Psoas muscle (tissue), 7 donors: ENCODE measurements at regions not wholly inside any gene's neighbourhood (a gene's known extent, or its start where the extent isn't known, plus 50 kb on each side); places are given as distances from the start of the nearest gene placed in this dataset.

ENCODE experiments used
- ATAC-seq, 4 donors: fragments of 200-7000 bp; cut with Tn5 transposase; one replicate each; pipeline ENCODE4 v1.9.1; 2020; ENCODE audit warnings: moderate library complexity in 3 of 4, mild to moderate bottlenecking in 2 of 4
- DNase-seq, 2 donors: peaks; one replicate each; pipeline ENCODE4 v3.0.0-alpha.2; 2020
- H3K27ac ChIP-seq: fragments of 200-600 bp; one replicate; pipeline ENCODE4 v1.8.0; 2022
- H3K27me3 ChIP-seq, 3 donors: fragments of 200-600 bp in 1 of 3; one replicate each; pipeline versions ENCODE4 v1.6.1 to v1.8.0; 2013 to 2022; ENCODE audit warnings: low read length in 2 of 3, mild to moderate bottlenecking in 2 of 3, moderate library complexity in 1 of 3; ENCODE audit not compliant: insufficient read depth in 3 of 3
- H3K36me3 ChIP-seq, 2 donors: fragments of 200-600 bp in 1 of 2; one replicate each; pipeline versions ENCODE4 v1.6.1 to v1.8.0; 2013 to 2022; ENCODE audit warnings: low read depth in 1 of 2, mild to moderate bottlenecking in 1 of 2, moderate library complexity in 1 of 2; ENCODE audit not compliant: insufficient read depth in 1 of 2
- H3K4me1 ChIP-seq: fragments of 200-600 bp; one replicate; pipeline ENCODE4 v1.8.0; 2022
- H3K4me3 ChIP-seq: fragments of 200-600 bp; one replicate; pipeline ENCODE4 v1.8.0; 2022; ENCODE audit warnings: mild to moderate bottlenecking
- H3K9me3 ChIP-seq: fragments of 200-600 bp; one replicate; pipeline ENCODE4 v1.8.0; 2022
- CTCF ChIP-seq: fragments of 200-600 bp; IDR thresholded peaks from one replicate; pipeline ENCODE4 v1.8.0; 2022; ENCODE audit warnings: antibody characterized with exemption
- WGBS, 3 donors: extraction: QIAGEN DNeasy Blood & Tissue Kit; methylation state at CpG; one replicate each; pipeline versions ENCODE4 v1.1.6 to v1.1.7; 2013; 5-methylcytosine and 5-hydroxymethylcytosine counted together
- intact Hi-C, 2 donors: fragments of 100-400 bp; cut with DNase I; formaldehyde crosslinking; loops; one replicate each; pipeline versions ENCODE4 v1.11.0 to v1.14.2; 2022
- donor health status: healthy with polysubstance abuse.
- donor health status: DM: no; HTN: no; CAD: no; lungs with moderate emphysema.
- donor health status: Bipolar disorder and iron deficiency.
- donor health status: healthy.
- donor health status: DM: yes; HTN: yes; CAD: no.
- donor health status: DM: no; HTN: no; CAD: no.
- donor health status: DM: yes; HTN: yes; CAD: no.

DNA sequence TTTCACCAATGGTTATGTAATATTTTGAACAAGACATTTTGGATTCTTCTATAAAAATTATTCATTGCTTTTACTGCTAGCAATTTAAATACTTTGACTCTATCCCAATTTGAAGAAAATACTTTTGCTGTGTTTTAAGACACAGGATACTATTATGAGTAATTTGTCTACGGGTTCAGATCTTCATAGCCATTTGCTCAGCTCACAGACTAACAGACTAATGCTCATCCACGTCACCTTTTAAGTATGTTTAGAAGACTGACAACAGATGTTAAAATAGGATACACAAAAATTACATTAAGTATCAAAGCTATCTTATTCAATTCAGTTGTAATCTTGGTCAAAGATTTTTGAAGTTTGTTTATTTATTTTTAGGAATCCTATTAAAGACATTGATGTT, 251.3 kb upstream of the CHRM2 start:
- no peaks in the 10 kb centered on the region for H3K27me3 ChIP-seq
- no peaks in the 10 kb centered on the region for H3K4me1 ChIP-seq
- intact Hi-C loops, result loop anchor here in 1 of 2 donors (5.0 kb wide), 1 partner anchor 380 kb away; no protein-coding TSS in a partner anchor
- H3K9me3 ChIP-seq, result no peaks in the 10 kb centered on the region
- H3K27ac ChIP-seq, result no peak overlapping the region
- no peak for DNase-seq
- H3K4me3 ChIP-seq, result no peak overlapping the region
- WGBS, 3 donors, result 59 to 65% (median 64%) methylated on average over 2 of the region's 2 CpGs
- no peak for ATAC-seq
- no peaks in the 10 kb centered on the region for H3K36me3 ChIP-seq
- TF ChIP-seq CTCF, result no peak

DNA sequence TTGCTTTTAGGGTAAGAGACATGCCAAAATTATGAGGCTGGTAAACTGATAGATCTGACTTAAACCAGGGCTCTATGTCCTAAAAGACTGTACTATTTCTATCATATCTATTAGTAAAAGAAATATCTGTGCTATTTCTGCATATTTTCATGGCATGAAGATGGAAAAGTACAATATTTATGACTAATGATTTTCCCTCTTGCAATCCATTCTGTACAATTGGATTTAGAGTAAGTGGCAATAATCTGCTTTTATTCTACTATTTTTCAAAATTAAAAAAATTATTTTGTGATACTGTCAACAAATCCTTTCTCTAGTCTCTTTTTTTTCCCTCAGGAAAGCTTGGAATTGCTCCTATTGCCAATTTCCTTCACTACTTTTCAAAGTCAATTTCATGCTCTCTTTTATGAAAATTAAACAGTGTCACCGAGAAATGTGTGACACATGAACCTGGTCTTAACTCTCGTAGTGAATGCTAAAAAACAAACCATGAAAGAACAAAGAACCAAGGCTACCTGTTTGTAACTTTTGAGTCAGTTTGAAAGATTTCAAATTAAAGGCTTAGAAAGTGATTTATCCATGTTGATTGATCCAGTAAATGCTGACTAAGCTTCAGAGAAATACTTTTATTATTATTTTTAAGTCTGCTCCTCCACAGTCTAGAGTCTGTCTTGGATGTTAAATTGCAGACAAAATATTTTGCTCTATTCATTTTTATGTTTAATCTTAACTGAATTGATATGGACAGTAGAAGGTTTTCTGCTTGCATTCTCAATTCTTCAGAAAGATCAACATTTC, 262.7 kb upstream of the CHRM2 start:
- WGBS, 3 donors, result 19 to 39% (median 24%) methylated on average over 2 of the region's 2 CpGs
- no peaks in the 10 kb centered on the region for H3K4me1 ChIP-seq
- no peak overlapping the region for H3K27ac ChIP-seq
- H3K27me3 ChIP-seq, result no peaks in the 10 kb centered on the region
- ATAC-seq, result no peak
- no peak for TF ChIP-seq CTCF
- H3K4me3 ChIP-seq, result no peak overlapping the region
- intact Hi-C loops, result no loop called here
- no peak for DNase-seq
- peaks cover 3% of the 10 kb centered on the region for H3K9me3 ChIP-seq
- H3K36me3 ChIP-seq, result no peaks in the 10 kb centered on the region

GRCh38 chr7:136601772-136602171, 266.7 kb upstream of the CHRM2 start:
- Histone ChIP-seq H3K9me3 (no peaks in the 10 kb centered on the region), H3K27me3 (no peaks in the 10 kb centered on the region), H3K4me1 (no peaks in the 10 kb centered on the region), H3K27ac (no peak overlapping the region), H3K4me3 (no peak overlapping the region), H3K36me3 (no peaks in the 10 kb centered on the region)
- no peak for TF ChIP-seq CTCF
- intact Hi-C loops, result no loop called here
- WGBS, 3 donors, result 56 to 69% (median 61%) methylated on average over 2 of the region's 2 CpGs
- no peak for DNase-seq
- no peak for ATAC-seq

GRCh38 chr7:136600475-136600874, 268.0 kb upstream of the CHRM2 start:
- Histone ChIP-seq H3K9me3 (no peaks in the 10 kb centered on the region), H3K4me3 (no peak overlapping the region), H3K27me3 (no peaks in the 10 kb centered on the region), H3K27ac (no peak overlapping the region), H3K4me1 (no peaks in the 10 kb centered on the region), H3K36me3 (no peaks in the 10 kb centered on the region)
- ATAC-seq (no peak), DNase-seq (no peak)
- no peak for TF ChIP-seq CTCF
- intact Hi-C loops, result no loop called here

DNA sequence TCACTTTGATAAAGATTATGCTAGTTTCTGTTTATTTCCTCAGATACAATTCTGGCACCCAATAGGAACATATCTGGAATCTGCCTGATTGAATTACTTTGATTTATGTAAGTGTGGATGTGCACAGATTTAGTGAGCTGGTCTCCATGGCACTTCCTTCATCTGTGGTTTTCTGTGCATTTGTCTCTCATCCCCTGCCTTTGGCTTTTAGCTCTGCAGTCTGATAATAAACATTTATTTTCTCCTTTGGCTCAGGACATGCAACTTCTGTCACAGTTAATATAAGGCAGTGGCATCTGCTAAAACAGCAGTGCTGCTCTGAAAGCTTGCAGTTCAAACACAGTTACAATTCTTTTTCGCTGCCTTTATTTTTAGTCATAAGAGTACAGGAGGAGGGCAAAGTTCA, 273.7 kb upstream of the CHRM2 start:
- Histone ChIP-seq H3K27ac (no peak overlapping the region), H3K36me3 (no peaks in the 10 kb centered on the region), H3K4me3 (no peak overlapping the region), H3K4me1 (no peaks in the 10 kb centered on the region), H3K27me3 (no peaks in the 10 kb centered on the region), H3K9me3 (no peaks in the 10 kb centered on the region)
- DNase-seq (no peak), ATAC-seq (no peak)
- 60 to 77% (median 75%) methylated on average over 1 of the region's 1 CpG for WGBS, 3 donors
- no peak for TF ChIP-seq CTCF
- intact Hi-C loops, result no loop called here
